ENCODE measurements at regions not wholly inside any gene's neighbourhood (a gene's known extent, or its start where the extent isn't known, plus 50 kb on each side); places are given as distances from the start of the nearest gene placed in this dataset.

GRCh38 chr7:79952399-79952798 is 182.2 kb upstream of the GNAI1 start:
- Histone ChIP-seq H3K27ac (ENCODE audit: low read length) (no peak overlapping the region), H3F3A (ENCODE audit: low read length, unreplicated experiment) (no peaks in the 10 kb centered on the region), H3K4me3 (ENCODE audit: low read length) (no peak overlapping the region), H3K9me3 (ENCODE audit: low read length) (no peaks in the 10 kb centered on the region), H4K20me1 (ENCODE audit: low read length) (no peaks in the 10 kb centered on the region), H2AFZ (ENCODE audit: low read length) (no peak overlapping the region), H3K79me2 (ENCODE audit: low read length) (no peaks in the 10 kb centered on the region), H3K9ac (ENCODE audit: low read length) (no peak overlapping the region), H3K9me2 (replicated peaks; ENCODE audit: low read length) (no peaks in the 10 kb centered on the region), H3K4me2 (ENCODE audit: low read length) (no peak overlapping the region), H3K27me3 (ENCODE audit: low read length) (no peaks in the 10 kb centered on the region), H3K4me1 (ENCODE audit: insufficient read depth, low read length) (no peaks in the 10 kb centered on the region), H3K36me3 (ENCODE audit: low read depth, low read length) (no peaks in the 10 kb centered on the region)
- intact Hi-C loops (cut with micrococcal nuclease): no loop called here
- ChIA-PET CTCF (no interaction called here), POLR2A (ENCODE audit: unreplicated experiment) (no interaction called here)
- no peak for DNase-seq
- BruUV-seq (replicated peaks): no TSS peak
- no peak for TF ChIP-seq EZH2 (IDR thresholded peaks at IDR 0.05; ENCODE audit: low read length, unreplicated experiment)
- TF ChIP-seq EZH2phosphoT487 (IDR thresholded peaks at IDR 0.05; ENCODE audit: borderline replicate concordance, low read length): no peak
- no peak for TF ChIP-seq CTCF (conservative IDR thresholded peaks at IDR 0.05; ENCODE audit: low read depth, low read length)
- no peak for ATAC-seq

DNA sequence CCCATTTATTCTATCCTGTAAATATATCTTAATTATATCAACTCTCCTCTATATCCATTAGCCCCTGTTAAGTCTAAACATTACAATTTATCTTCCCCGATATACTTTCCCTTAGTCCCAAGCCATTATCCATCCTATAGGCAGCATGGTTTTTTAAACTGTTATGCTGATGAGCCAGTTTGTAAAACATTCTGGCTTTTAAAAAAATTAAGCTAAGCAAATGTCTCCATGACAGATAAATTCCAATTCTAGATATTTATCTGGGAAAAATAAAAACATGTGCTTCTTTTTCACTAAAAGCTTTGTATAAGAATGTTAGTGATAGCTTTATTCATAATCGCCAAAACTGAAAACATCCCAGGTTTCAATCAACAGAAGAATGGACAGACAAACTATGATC is 183.2 kb upstream of the GNAI1 start:
- Histone ChIP-seq H3K79me2 (ENCODE audit: low read length) (no peaks in the 10 kb centered on the region), H3K27ac (ENCODE audit: low read length) (no peak overlapping the region), H3K4me2 (ENCODE audit: low read length) (no peak overlapping the region), H3K9me3 (ENCODE audit: low read length) (no peaks in the 10 kb centered on the region), H3K36me3 (ENCODE audit: low read depth, low read length) (no peaks in the 10 kb centered on the region), H3K9me2 (replicated peaks; ENCODE audit: low read length) (no peaks in the 10 kb centered on the region), H3F3A (ENCODE audit: low read length, unreplicated experiment) (no peaks in the 10 kb centered on the region), H2AFZ (ENCODE audit: low read length) (no peak overlapping the region), H3K4me3 (ENCODE audit: low read length) (no peak overlapping the region), H4K20me1 (ENCODE audit: low read length) (no peaks in the 10 kb centered on the region), H3K27me3 (ENCODE audit: low read length) (no peaks in the 10 kb centered on the region), H3K4me1 (ENCODE audit: insufficient read depth, low read length) (no peaks in the 10 kb centered on the region), H3K9ac (ENCODE audit: low read length) (no peak overlapping the region)
- no peak for TF ChIP-seq EZH2phosphoT487 (IDR thresholded peaks at IDR 0.05; ENCODE audit: borderline replicate concordance, low read length)
- TF ChIP-seq EZH2 (IDR thresholded peaks at IDR 0.05; ENCODE audit: low read length, unreplicated experiment): no peak
- intact Hi-C loops (cut with micrococcal nuclease): no loop called here
- DNase-seq (no peak), ATAC-seq (no peak)
- CTCF ChIA-PET: interaction anchor here (0.6 kb wide), 1 partner anchor 50 kb away, joined by 4 read pairs; no protein-coding TSS in a partner anchor
- POLR2A ChIA-PET (ENCODE audit: unreplicated experiment): no interaction called here
- no TSS peak for BruUV-seq (replicated peaks)

DNA sequence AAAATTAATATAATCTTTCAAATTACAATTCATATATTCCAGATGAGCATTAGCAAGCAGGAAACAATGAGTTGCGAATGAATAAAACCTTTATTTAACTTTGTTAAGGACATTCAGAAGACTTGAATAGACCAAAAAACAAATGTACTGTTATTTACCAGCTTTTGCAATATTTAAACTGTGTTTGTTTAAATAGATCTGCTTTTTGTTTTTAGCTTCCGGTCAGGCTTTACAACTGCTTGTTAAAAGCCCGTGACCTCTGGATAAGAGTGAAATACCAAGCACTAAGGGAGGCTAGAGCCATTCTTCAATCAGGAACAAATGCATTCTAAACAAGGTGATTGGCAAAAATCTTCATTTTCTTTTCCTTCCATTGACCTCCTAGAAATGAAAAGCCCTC is 184.9 kb upstream of the GNAI1 start:
- no peaks in the 10 kb centered on the region for H3K79me2 ChIP-seq (ENCODE audit: low read length)
- CTCF ChIA-PET: no interaction called here
- no peaks in the 10 kb centered on the region for H3K9me3 ChIP-seq (ENCODE audit: low read length)
- DNase-seq: no peak
- no peaks in the 10 kb centered on the region for H3F3A ChIP-seq (ENCODE audit: low read length, unreplicated experiment)
- H4K20me1 ChIP-seq (ENCODE audit: low read length): no peaks in the 10 kb centered on the region
- H3K9ac ChIP-seq (ENCODE audit: low read length): no peak overlapping the region
- H3K9me2 ChIP-seq (replicated peaks; ENCODE audit: low read length): no peaks in the 10 kb centered on the region
- intact Hi-C loops (cut with micrococcal nuclease): no loop called here
- POLR2A ChIA-PET (ENCODE audit: unreplicated experiment): no interaction called here
- no peak overlapping the region for H3K27ac ChIP-seq (ENCODE audit: low read length)
- no peaks in the 10 kb centered on the region for H3K27me3 ChIP-seq (ENCODE audit: low read length)
- no peaks in the 10 kb centered on the region for H3K4me1 ChIP-seq (ENCODE audit: insufficient read depth, low read length)
- no peak for TF ChIP-seq CTCF (conservative IDR thresholded peaks at IDR 0.05; ENCODE audit: low read depth, low read length)
- TF ChIP-seq EZH2 (IDR thresholded peaks at IDR 0.05; ENCODE audit: low read length, unreplicated experiment): no peak
- TF ChIP-seq EZH2phosphoT487 (IDR thresholded peaks at IDR 0.05; ENCODE audit: borderline replicate concordance, low read length): no peak
- no peaks in the 10 kb centered on the region for H3K36me3 ChIP-seq (ENCODE audit: low read depth, low read length)
- no peak for ATAC-seq
- H2AFZ ChIP-seq (ENCODE audit: low read length): no peak overlapping the region
- H3K4me2 ChIP-seq (ENCODE audit: low read length): no peak overlapping the region
- BruUV-seq (replicated peaks): no TSS peak
- no peak overlapping the region for H3K4me3 ChIP-seq (ENCODE audit: low read length)

Data from PC-3 (cell line).